Gastroesophageal sphincter (tissue), 4 donors: ENCODE measurements at regions not wholly inside any gene's neighbourhood (a gene's known extent, or its start where the extent isn't known, plus 50 kb on each side); places are given as distances from the start of the nearest gene placed in this dataset.

Experiments
- ATAC-seq: fragments of 150-250 bp; one replicate; pipeline ENCODE4 v1.9.1; 2016; ENCODE audit warnings: mild to moderate bottlenecking, moderate library complexity
- H3K27ac ChIP-seq, 4 donors: fragments of 200-600 bp; sonication (generic) in 3 of 4; 1 replicate in 3 of 4; 2 replicates in 1 of 4; pipeline ENCODE4 v1.5.1; 2016 to 2019
- H3K27me3 ChIP-seq: fragments of 200-600 bp; sonication (generic); one replicate; pipeline ENCODE4 v1.5.1; 2019
- H3K36me3 ChIP-seq, 2 donors: fragments of 200-600 bp; sonication (generic); one replicate each; pipeline ENCODE4 v1.5.1; 2019; ENCODE audit warnings: control low read depth in 1 of 2
- H3K4me1 ChIP-seq, 3 donors: fragments of 200-600 bp; sonication (generic); 1 replicate in 2 of 3; 2 replicates in 1 of 3; pipeline ENCODE4 v1.5.1; 2016 to 2019; ENCODE audit warnings: control low read depth in 2 of 3
- H3K4me3 ChIP-seq, 2 donors: fragments of 200-600 bp; sonication (generic); one replicate each; pipeline ENCODE4 v1.5.1; 2019; ENCODE audit warnings: mild to moderate bottlenecking in 1 of 2, moderate library complexity in 1 of 2
- H3K9me3 ChIP-seq, 3 donors: fragments of 200-600 bp; sonication (generic); one replicate each; pipeline ENCODE4 v1.5.1; 2017 to 2019; ENCODE audit warnings: control low read depth in 2 of 3
- CTCF ChIP-seq, 4 experiments: fragments of 200-600 bp in 2 of 4; fragments of 450-650 bp in 2 of 4; sonication (generic) in 1 of 4; IDR thresholded peaks; one replicate each; pipeline ENCODE4 v1.5.1; 2017 to 2019; ENCODE audit warnings: antibody characterized with exemption in 4 of 4, mild to moderate bottlenecking in 2 of 4, moderate library complexity in 2 of 4
- EP300 ChIP-seq: sonication (generic); formaldehyde crosslinking; IDR thresholded peaks from one replicate; pipeline ENCODE4 v1.6.1; 2017; ENCODE audit warnings: antibody characterized with exemption, mild to moderate bottlenecking
- POLR2A ChIP-seq, 2 donors: fragments of 450-650 bp; IDR thresholded peaks; one replicate each; pipeline ENCODE4 v1.6.1; 2017; ENCODE audit warnings: antibody characterized with exemption in 2 of 2, mild to moderate bottlenecking in 2 of 2, moderate library complexity in 1 of 2
- POLR2AphosphoS5 ChIP-seq: sonication (generic); formaldehyde crosslinking; IDR thresholded peaks from one replicate; pipeline ENCODE4 v1.6.1; 2017; ENCODE audit warnings: antibody characterized with exemption
- WGBS, 2 donors: methylation state at CpG; one replicate each; pipeline ENCODE4 v1.1.5; 2018; ENCODE audit warnings: low coverage in 1 of 2; 5-methylcytosine and 5-hydroxymethylcytosine counted together

GRCh38 chr11:129242855-129243254 is 50.7 kb upstream of the ARHGAP32 start:
- Histone ChIP-seq H3K4me1 (peaks cover 0 to 9% (median 0%) of the 10 kb centered on the region in 3 donors), H3K27ac (no peak overlapping the region), H3K4me3 (no peak overlapping the region), H3K9me3 (no peaks in the 10 kb centered on the region), H3K27me3 (no peaks in the 10 kb centered on the region), H3K36me3 (no peaks in the 10 kb centered on the region)
- ATAC-seq: no peak
- TF ChIP-seq EP300 (no peak), CTCF (IDR thresholded peaks at IDR 0.05) (no peak), POLR2A (IDR thresholded peaks at IDR 0.05) (no peak), POLR2AphosphoS5 (no peak)
- 90 to 94% methylated on average over 2 of the region's 2 CpGs for WGBS, 2 donors
